ENCODE measurements at regions not wholly inside any gene's neighbourhood (a gene's known extent, or its start where the extent isn't known, plus 50 kb on each side); places are given as distances from the start of the nearest gene placed in this dataset.

GRCh38 chr7:96786998-96787395 lies 77.4 kb upstream of the SEM1 start:
- Histone ChIP-seq H3K27ac (no peak overlapping the region), H2AFZ (no peak overlapping the region), H3K27me3 (ENCODE audit: control insufficient read depth, insufficient read depth, low read length) (no peaks in the 10 kb centered on the region), H3K79me2 (no peaks in the 10 kb centered on the region), H3K9me3 (ENCODE audit: control insufficient read depth, low read length) (no peaks in the 10 kb centered on the region), H3K36me3 (ENCODE audit: control insufficient read depth, insufficient read depth, low read length) (no peaks in the 10 kb centered on the region), H3K4me3 (ENCODE audit: low read depth, low read length) (no peak overlapping the region), H3K9ac (no peak overlapping the region), H3K4me1 (no peaks in the 10 kb centered on the region), H3K4me2 (ENCODE audit: low read length) (no peak overlapping the region)
- TF ChIP-seq CTCF (IDR thresholded peaks at IDR 0.05): no peak

GRCh38 chr7:96789914-96790313 lies 80.3 kb upstream of the SEM1 start:
- no peak for TF ChIP-seq CTCF (IDR thresholded peaks at IDR 0.05)
- Histone ChIP-seq H3K27me3 (ENCODE audit: control insufficient read depth, insufficient read depth, low read length) (no peaks in the 10 kb centered on the region), H3K4me2 (ENCODE audit: low read length) (no peak overlapping the region), H3K9me3 (ENCODE audit: control insufficient read depth, low read length) (no peaks in the 10 kb centered on the region), H3K4me1 (no peaks in the 10 kb centered on the region), H2AFZ (no peak overlapping the region), H3K36me3 (ENCODE audit: control insufficient read depth, insufficient read depth, low read length) (no peaks in the 10 kb centered on the region), H3K27ac (no peak overlapping the region), H3K9ac (no peak overlapping the region), H3K79me2 (no peaks in the 10 kb centered on the region), H3K4me3 (ENCODE audit: low read depth, low read length) (no peak overlapping the region)

- no peaks in the 10 kb centered on the region for H3K4me1 ChIP-seq
- no peak overlapping the region for H3K27ac ChIP-seq
- no peaks in the 10 kb centered on the region for H3K27me3 ChIP-seq (ENCODE audit: control insufficient read depth, insufficient read depth, low read length)
- H3K9me3 ChIP-seq (ENCODE audit: control insufficient read depth, low read length): no peaks in the 10 kb centered on the region
- no peaks in the 10 kb centered on the region for H3K36me3 ChIP-seq (ENCODE audit: control insufficient read depth, insufficient read depth, low read length)
- H3K4me3 ChIP-seq (ENCODE audit: low read depth, low read length): no peak overlapping the region
- no peak for TF ChIP-seq CTCF (IDR thresholded peaks at IDR 0.05)
- no peak overlapping the region for H3K9ac ChIP-seq
- H2AFZ ChIP-seq: no peak overlapping the region
- no peaks in the 10 kb centered on the region for H3K79me2 ChIP-seq
- no peak overlapping the region for H3K4me2 ChIP-seq (ENCODE audit: low read length)
Measured at GRCh38 chr7:96792115-96792514, 82.5 kb upstream of the SEM1 start.

- Histone ChIP-seq H3K9ac (no peak overlapping the region), H3K27me3 (ENCODE audit: control insufficient read depth, insufficient read depth, low read length) (no peaks in the 10 kb centered on the region), H3K4me1 (no peaks in the 10 kb centered on the region), H2AFZ (no peak overlapping the region), H3K27ac (no peak overlapping the region), H3K9me3 (ENCODE audit: control insufficient read depth, low read length) (no peaks in the 10 kb centered on the region), H3K36me3 (ENCODE audit: control insufficient read depth, insufficient read depth, low read length) (no peaks in the 10 kb centered on the region), H3K79me2 (no peaks in the 10 kb centered on the region), H3K4me3 (ENCODE audit: low read depth, low read length) (no peak overlapping the region), H3K4me2 (ENCODE audit: low read length) (no peak overlapping the region)
- TF ChIP-seq CTCF (IDR thresholded peaks at IDR 0.05): no peak
Measured at GRCh38 chr7:96794063-96794462, 84.4 kb upstream of the SEM1 start.

GRCh38 chr7:96800122-96800521 lies 90.5 kb upstream of the SEM1 start:
- Histone ChIP-seq H2AFZ (no peak overlapping the region), H3K9me3 (ENCODE audit: control insufficient read depth, low read length) (no peaks in the 10 kb centered on the region)

More at GRCh38 chr7:96800122-96800521, 90.5 kb upstream of the SEM1 start:
- Histone ChIP-seq H3K27ac (no peak overlapping the region), H3K27me3 (ENCODE audit: control insufficient read depth, insufficient read depth, low read length) (no peaks in the 10 kb centered on the region), H3K4me3 (ENCODE audit: low read depth, low read length) (no peak overlapping the region), H3K79me2 (no peaks in the 10 kb centered on the region), H3K9ac (no peak overlapping the region), H3K4me1 (no peaks in the 10 kb centered on the region), H3K4me2 (ENCODE audit: low read length) (no peak overlapping the region), H3K36me3 (ENCODE audit: control insufficient read depth, insufficient read depth, low read length) (no peaks in the 10 kb centered on the region)
- no peak for TF ChIP-seq CTCF (IDR thresholded peaks at IDR 0.05)
